GM12874 (cell line): ENCODE measurements at regions not wholly inside any gene's neighbourhood (a gene's known extent, or its start where the extent isn't known, plus 50 kb on each side); places are given as distances from the start of the nearest gene placed in this dataset.

Experiments
- CTCF ChIP-seq: IDR thresholded peaks from 2 replicates; pipeline ENCODE4 v1.5.1; 2011; ENCODE audit warnings: low read depth, mild to moderate bottlenecking, control low read depth, low read length, moderate library complexity; ENCODE audit not compliant: insufficient read depth

GRCh38 chr14:22185789-22186188, 403.2 kb downstream of the DAD1 start:
- no peak for TF ChIP-seq CTCF

GRCh38 chr14:22185191-22185590, 403.8 kb downstream of the DAD1 start:
- TF ChIP-seq CTCF = 0 out of 2 replicates have a peak, but pooled peaks have one; percentile 5

GRCh38 chr14:22184830-22185168, 404.2 kb downstream of the DAD1 start:
- TF ChIP-seq CTCF = no peak

- no peak for TF ChIP-seq CTCF
Observed at GRCh38 chr14:22184157-22184829, 404.7 kb downstream of the DAD1 start.

- TF ChIP-seq CTCF = no peak
Observed at GRCh38 chr14:22180045-22180444, 409.0 kb downstream of the DAD1 start.

- no peak for TF ChIP-seq CTCF
Observed at GRCh38 chr14:22179190-22179589, 409.8 kb downstream of the DAD1 start.

- no peak for TF ChIP-seq CTCF
Observed at GRCh38 chr14:22178333-22178839, 410.6 kb downstream of the DAD1 start.
